Epithelial cell of esophagus (primary cell): ENCODE measurements at regions not wholly inside any gene's neighbourhood (a gene's known extent, or its start where the extent isn't known, plus 50 kb on each side); places are given as distances from the start of the nearest gene placed in this dataset.
"Not testable (repeated sequence)": the region's sequence is repeated elsewhere in the genome, so short reads cannot be mapped to it uniquely, and the experiment has no call there.

ENCODE experiments used
- DNase-seq: peaks from one replicate; pipeline ENCODE4 v3.0.0; 2010; ENCODE audit warnings: low read depth
- H3K4me3 ChIP-seq: 2 replicates; pipeline ENCODE4 v1.5.1; 2011; ENCODE audit warnings: mild to moderate bottlenecking, low read length, control low read depth

- H3K4me3 ChIP-seq, DNase-seq: not testable (repeated sequence)
These were observed 53.6 kb upstream of the METTL9 start for GRCh38 chr16:21545664-21546326.

GRCh38 chr16:21549396-21549795, 50.0 kb upstream of the METTL9 start:
- not testable (repeated sequence) for H3K4me3 ChIP-seq, DNase-seq
